ENCODE measurements at regions not wholly inside any gene's neighbourhood (a gene's known extent, or its start where the extent isn't known, plus 50 kb on each side); places are given as distances from the start of the nearest gene placed in this dataset.
A peak's percentile ranks its signal among the peaks of the same experiment; 100 is the strongest.

DNA sequence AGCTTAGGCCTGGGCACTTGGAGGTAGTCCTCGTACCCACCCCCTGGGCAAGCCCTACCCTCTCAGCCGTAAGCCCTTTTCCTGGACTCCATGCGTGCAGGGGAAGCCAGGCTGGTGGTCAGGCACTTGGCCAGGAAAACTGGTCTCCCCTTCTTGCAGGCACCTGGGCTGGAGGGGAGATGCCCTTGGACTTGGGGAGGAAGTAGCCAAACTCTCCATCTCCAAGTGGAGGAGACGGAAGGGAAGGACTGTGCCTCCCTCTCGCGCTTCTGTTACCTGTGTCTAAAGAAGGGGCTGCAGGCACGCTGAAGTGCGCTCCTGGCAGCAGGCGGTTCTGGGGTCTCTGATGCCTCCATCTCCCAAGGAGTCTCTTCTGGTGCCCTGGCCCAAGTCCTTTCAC, 283.9 kb downstream of the PBX3 start:
- TF ChIP-seq CBX5 (IDR thresholded peaks at IDR 0.05; ENCODE audit: low read depth, low read length) (no peak), KDM1A (IDR thresholded peaks at IDR 0.05; ENCODE audit: borderline replicate concordance, low read length) (no peak), TCF12 (IDR thresholded peaks at IDR 0.05; ENCODE audit: low read depth, low read length) (no peak), RBBP5 (IDR thresholded peaks at IDR 0.05; ENCODE audit: borderline replicate concordance, low read depth, low read length) (no peak), MAFK (IDR thresholded peaks at IDR 0.05; ENCODE audit: low read depth, low read length) (no peak), SUZ12 (IDR thresholded peaks at IDR 0.05; ENCODE audit: low read length) (no peak), RFX5 (IDR thresholded peaks at IDR 0.05; ENCODE audit: borderline replicate concordance, low read depth, low read length) (no peak)
- TF ChIP-seq, protein P1, sequence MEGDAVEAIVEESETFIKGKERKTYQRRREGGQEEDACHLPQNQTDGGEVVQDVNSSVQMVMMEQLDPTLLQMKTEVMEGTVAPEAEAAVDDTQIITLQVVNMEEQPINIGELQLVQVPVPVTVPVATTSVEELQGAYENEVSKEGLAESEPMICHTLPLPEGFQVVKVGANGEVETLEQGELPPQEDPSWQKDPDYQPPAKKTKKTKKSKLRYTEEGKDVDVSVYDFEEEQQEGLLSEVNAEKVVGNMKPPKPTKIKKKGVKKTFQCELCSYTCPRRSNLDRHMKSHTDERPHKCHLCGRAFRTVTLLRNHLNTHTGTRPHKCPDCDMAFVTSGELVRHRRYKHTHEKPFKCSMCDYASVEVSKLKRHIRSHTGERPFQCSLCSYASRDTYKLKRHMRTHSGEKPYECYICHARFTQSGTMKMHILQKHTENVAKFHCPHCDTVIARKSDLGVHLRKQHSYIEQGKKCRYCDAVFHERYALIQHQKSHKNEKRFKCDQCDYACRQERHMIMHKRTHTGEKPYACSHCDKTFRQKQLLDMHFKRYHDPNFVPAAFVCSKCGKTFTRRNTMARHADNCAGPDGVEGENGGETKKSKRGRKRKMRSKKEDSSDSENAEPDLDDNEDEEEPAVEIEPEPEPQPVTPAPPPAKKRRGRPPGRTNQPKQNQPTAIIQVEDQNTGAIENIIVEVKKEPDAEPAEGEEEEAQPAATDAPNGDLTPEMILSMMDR (IDR thresholded peaks at IDR 0.05; ENCODE audit: control extremely low read depth in 1 of 3, insufficient read depth in 1 of 3, low read depth in 1 of 3, low read length in 3 of 3): no peak
- TF ChIP-seq, protein P2, sequence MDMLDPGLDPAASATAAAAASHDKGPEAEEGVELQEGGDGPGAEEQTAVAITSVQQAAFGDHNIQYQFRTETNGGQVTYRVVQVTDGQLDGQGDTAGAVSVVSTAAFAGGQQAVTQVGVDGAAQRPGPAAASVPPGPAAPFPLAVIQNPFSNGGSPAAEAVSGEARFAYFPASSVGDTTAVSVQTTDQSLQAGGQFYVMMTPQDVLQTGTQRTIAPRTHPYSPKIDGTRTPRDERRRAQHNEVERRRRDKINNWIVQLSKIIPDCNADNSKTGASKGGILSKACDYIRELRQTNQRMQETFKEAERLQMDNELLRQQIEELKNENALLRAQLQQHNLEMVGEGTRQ (IDR thresholded peaks at IDR 0.05; ENCODE audit: low read length): no peak
- 93% methylated on average over 9 of the region's 9 CpGs; no CpG with 5 or more reads in 1 of the 2 experiments for WGBS, 2 experiments (ENCODE audit: extremely low coverage in 1 of 2, insufficient coverage in 1 of 2, insufficient read length in 1 of 2, insufficient replicate concordance in 2 of 2, low coverage in 1 of 2, low lambda C conversion rate in 2 of 2, missing lambda C conversion rate in 1 of 2)
- H2BK20ac ChIP-seq (ENCODE audit: low read length): no peak overlapping the region
- ChIA-PET CTCF (ENCODE audit: partially characterized antibody) (no interaction called here), POLR2A (ENCODE audit: partially characterized antibody) (interaction anchor here (0.5 kb wide), 1 partner anchor 23 kb away, joined by 5 read pairs; no protein-coding TSS in a partner anchor)
- H4K91ac ChIP-seq (replicated peaks; ENCODE audit: insufficient read length, low read length): no peak overlapping the region
- no peaks in the 10 kb centered on the region for H3K79me1 ChIP-seq (ENCODE audit: low read depth, low read length)
- 0 out of 2 replicates have a peak overlapping the region, but pooled peaks have one; percentile 29 for H2BK15ac ChIP-seq (ENCODE audit: low read length)
- no peak overlapping the region for H3K4me2 ChIP-seq (ENCODE audit: insufficient read depth in 1 of 2, low read depth in 2 of 2, low read length in 2 of 2)
- H3K14ac ChIP-seq (ENCODE audit: insufficient read length): no peak overlapping the region
- H2AFZ ChIP-seq (ENCODE audit: low read length): 0 out of 2 replicates have a peak overlapping the region, but pooled peaks have one; percentile 12
- FAIRE-seq: no peak
- no peak overlapping the region for H2AK5ac ChIP-seq (ENCODE audit: low read depth, low read length)
- H3K79me2 ChIP-seq (ENCODE audit: control insufficient read depth in 1 of 2, insufficient read depth in 2 of 2, low read length in 2 of 2): no peaks in the 10 kb centered on the region
- no peaks in the 10 kb centered on the region for H3K36me3 ChIP-seq (ENCODE audit: control insufficient read depth in 2 of 4, insufficient read depth in 4 of 4, low read length in 3 of 4)
- no peaks in the 10 kb centered on the region for H3K23me2 ChIP-seq (ENCODE audit: low read depth, low read length)
- H3K4me3 ChIP-seq (ENCODE audit: extremely low read depth in 1 of 4, insufficient read depth in 2 of 4, low read depth in 3 of 4, low read length in 4 of 4): no peak overlapping the region
- no peak overlapping the region for H3K9ac ChIP-seq (replicated peaks in 1 of 4; ENCODE audit: extremely low read depth in 1 of 4, low read depth in 3 of 4, low read length in 3 of 4)
- no peaks in the 10 kb centered on the region for H4K20me1 ChIP-seq (replicated peaks in 1 of 2; ENCODE audit: control insufficient read depth in 1 of 2, insufficient read depth in 2 of 2, low read length in 2 of 2)
- no peak overlapping the region for H2BK5ac ChIP-seq (ENCODE audit: low read depth, low read length)
- no peak overlapping the region for H2BK120ac ChIP-seq (replicated peaks; ENCODE audit: low read depth, low read length)
- peak overlapping the region; percentile 39; the same call in 1 of the 2 replicates for H2BK12ac ChIP-seq (ENCODE audit: low read depth, low read length)
- H3K4ac ChIP-seq (replicated peaks; ENCODE audit: insufficient read length, low read depth, low read length): no peak overlapping the region
- H3K18ac ChIP-seq (ENCODE audit: extremely low read depth, low read length): no peak overlapping the region
- H3K9me3 ChIP-seq (ENCODE audit: insufficient read depth in 2 of 2, low read depth in 1 of 2, low read length in 1 of 2): no peaks in the 10 kb centered on the region
- H3K56ac ChIP-seq (replicated peaks; ENCODE audit: insufficient read length, low read depth, low read length): no peak overlapping the region
- peak overlapping the region; percentile 4; the same call in 1 of the 2 replicates for H4K8ac ChIP-seq (ENCODE audit: extremely low read depth, insufficient read depth, low read length)
- H3K27me3 ChIP-seq (replicated peaks in 1 of 4; ENCODE audit: control insufficient read depth in 3 of 4, extremely low read depth in 1 of 4, insufficient read depth in 3 of 4, low read length in 3 of 4): no peaks in the 10 kb centered on the region
- H3K4me1 ChIP-seq (replicated peaks in 1 of 4; ENCODE audit: control insufficient read depth in 3 of 4, insufficient read depth in 4 of 4, low read length in 3 of 4): peaks cover 0 to 5% (median 0%) of the 10 kb centered on the region in 4 experiments; a peak in 2 of 7 replicates
- H3K23ac ChIP-seq (ENCODE audit: insufficient read length): no peak overlapping the region
- DNase-seq (ENCODE audit: low read depth in 1 of 2, low spot score in 2 of 2): no peak
- no peak overlapping the region for H4K5ac ChIP-seq (ENCODE audit: insufficient read length, low read depth, low read length)
- H3K27ac ChIP-seq (ENCODE audit: low read depth, low read length): no peak overlapping the region
